HUDEP-2 (cell line): ENCODE measurements at regions not wholly inside any gene's neighbourhood (a gene's known extent, or its start where the extent isn't known, plus 50 kb on each side); places are given as distances from the start of the nearest gene placed in this dataset.
A peak's percentile ranks its signal among the peaks of the same experiment; 100 is the strongest.

Experiments used
- DNase-seq, 76 experiments: peaks; one replicate each; lab custom pipeline; 2025; ENCODE audit not compliant: unreplicated experiment in 76 of 76; lab: John Stamatoyannopoulos, UW

DNA sequence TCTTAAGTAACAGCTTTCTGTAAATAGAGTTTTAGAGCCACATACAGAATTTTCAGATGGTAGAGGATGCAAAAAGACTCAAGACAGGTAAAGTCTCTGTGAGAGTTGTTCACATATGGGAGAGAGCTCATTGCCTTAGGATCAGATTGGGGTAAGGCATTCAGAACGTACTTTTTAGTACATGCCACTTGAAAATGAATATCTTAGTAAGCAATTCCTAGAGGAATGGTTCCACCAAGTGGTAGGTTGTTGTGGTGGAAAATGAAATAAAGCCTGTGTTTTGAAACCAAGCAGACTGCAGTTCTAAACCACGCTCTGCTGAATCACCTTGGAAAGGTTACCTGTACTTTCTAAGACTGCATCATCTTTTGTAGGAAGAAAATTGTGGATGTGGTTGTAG lies 547.0 kb upstream of the LCORL start:
- DNase-seq, result peak in 1 of 76 experiments; percentile 3

DNA sequence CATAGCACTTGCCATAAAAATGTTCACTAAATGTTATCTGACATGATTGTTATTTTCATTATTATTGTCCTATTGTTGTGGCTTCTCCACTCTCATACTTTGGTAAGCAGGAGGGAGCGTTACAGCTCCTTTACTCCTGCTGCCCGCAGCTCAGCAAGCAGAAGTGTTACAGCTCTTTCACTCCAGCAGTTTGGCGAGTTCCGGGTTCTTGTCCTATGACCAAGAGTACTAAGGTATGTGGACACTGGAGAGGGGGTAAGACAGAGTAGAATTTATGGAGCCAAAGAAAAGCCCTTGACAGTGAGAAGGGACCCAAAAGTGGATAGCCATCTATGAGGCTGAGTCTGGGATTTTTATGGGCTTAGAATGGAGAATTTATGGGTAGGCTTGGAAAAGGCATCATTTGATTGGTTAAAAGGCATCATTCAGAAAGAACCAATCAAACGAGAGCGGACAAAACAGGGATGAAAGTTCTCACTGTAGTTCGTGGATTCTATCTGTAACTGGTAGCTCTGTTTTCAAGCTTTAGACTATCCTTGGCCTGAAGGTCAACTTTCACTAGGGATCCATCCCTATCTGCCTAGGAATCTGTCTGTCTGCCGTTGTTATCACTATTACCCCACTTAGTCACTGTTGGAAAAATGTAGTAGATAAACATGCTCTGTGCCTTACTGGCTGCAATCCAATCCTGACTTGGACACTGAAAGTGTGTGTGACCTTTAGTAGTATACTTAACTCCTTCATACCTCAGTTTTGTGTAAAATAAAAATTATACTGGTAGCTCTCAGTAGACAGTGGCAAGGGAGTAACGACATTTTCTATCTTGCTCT lies 545.6 kb upstream of the LCORL start:
- peak in 14 of 76 experiments; percentile 3 to 55 (median 26) for DNase-seq

DNA sequence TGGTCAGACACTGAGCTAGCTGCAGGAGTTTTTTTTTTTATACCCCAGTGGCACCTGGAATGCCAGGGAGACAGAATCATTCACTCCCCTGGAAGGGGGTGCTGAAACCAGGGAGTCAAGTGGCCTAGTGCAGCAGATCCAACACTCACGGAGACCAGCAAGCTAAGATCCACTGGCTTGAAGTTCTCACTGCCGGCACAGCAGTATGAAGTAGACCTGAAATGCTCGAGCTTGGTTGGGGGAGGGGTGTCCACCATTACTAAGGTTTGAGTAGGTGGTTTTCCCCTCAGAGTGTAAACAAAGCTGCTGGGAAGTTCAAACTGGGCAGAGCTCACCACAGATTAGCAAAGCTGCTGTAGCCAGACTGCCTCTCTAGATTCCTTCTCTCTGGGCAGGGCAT lies 537.9 kb upstream of the LCORL start:
- no peak for DNase-seq

DNA sequence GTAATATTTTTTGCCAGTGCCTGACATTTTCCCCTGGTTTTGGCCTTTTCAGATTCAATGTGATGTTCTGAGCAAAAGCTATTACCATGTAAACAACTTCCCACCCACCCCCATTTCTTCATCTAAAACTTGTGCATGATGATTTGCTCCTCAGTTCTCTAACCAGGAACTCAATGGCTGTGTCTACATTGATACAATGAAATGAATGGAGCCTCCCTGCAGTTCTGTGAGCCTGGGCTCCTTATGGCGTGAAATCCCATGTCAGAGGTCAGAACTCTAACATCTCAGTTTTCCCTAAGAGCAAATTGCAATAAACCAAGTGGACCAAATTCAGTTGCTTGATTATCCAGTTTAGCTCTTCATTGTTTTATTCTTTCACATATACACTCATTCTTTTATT lies 534.8 kb upstream of the LCORL start:
- DNase-seq, result no peak

DNA sequence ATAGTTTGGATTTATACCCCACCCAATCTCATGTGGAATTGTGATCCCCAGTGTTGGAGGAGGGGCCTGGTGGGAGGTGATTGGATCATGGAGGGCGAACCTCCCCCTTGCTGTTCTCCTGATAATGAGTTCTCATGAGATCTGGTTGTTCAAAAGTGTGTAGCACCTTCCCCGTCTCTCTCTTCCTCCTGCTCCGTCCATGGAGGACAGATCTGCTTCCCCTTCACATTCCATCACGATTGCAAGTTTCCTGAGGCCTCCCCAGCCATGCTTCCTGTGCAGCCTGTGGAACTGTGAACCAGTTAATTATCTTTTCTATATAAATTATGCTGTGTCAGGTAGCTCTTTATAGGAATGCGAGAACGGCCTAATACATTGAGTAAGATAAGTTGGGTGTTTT lies 518.8 kb upstream of the LCORL start:
- DNase-seq, result no peak

DNA sequence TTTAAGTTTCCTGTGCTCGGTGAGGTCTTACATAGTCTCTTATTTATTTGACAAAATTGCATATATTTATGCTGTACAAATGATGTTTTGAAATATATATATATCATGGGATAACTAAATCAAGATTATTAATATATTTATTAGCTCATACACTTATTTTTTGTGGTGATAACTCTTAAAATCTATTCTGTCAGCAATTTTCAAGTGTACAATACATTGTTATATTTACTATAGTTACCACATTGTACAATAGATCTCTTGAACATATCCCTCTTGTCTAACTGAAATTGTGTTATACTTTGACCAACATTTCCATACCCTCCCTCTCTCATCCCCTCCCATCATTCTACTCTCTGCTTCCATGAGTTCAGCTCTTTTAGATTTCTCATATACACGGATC lies 516.6 kb upstream of the LCORL start:
- no peak for DNase-seq

DNA sequence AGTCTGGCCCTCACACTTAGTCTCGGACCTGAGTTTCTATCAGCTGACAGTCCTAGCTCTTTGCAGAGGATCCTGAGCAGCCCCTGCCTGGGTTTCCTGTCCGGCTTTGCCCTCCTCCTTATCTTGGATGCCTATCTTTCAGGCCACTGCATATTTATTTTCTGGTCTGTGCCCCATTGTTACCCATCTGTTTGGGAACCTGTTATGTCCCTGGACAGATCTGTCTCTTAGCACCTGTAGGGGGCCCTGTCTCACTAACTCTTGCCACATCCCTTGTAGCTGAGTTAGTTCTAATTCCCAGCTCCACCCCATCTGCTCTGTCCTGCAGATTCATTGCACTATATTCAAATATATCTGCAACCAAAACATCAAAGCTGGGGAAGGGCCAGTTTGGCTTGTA lies 514.9 kb upstream of the LCORL start:
- DNase-seq, result no peak

DNA sequence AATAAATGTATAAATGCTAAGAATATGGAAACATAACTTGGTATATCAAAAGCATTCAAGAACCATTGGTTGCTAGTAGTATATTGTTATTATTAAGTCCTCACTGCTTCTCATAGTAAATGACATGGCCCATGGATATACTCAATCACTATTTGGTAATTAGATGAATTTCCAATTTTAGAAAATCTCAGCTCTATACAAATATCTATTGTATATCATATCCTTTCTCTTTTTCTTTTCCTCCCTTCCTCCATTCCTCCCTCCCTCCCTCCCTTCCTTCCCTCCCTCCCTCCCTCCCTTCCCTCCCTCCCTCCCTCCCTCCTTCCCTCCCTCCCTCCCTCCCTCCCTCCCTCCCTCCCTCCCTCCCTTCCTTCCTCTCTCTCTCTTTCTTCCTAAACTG lies 514.4 kb upstream of the LCORL start:
- DNase-seq, result no peak

DNA sequence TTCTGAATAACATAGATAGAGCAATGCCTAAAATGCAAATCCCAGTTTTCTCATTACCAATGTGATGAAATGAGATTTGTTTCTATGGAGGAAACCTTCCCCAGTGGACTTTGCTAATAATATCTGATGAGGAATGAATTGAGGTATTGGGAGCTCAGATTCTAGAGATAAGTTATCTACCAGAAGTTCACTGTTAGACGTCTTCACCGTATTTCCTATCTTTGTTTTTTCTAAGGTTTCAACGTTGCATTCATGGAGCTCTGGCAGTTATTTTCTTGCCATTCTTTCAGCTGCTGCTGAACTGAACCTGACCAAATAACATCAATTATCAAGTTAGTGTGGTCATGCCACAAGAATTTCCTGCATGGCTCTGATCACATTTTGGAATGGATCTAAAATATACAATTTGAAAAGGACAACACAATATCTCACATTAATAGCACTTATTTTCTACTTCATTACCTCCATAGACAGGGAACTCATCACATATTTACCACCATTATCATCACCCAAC lies 511.8 kb upstream of the LCORL start:
- no peak for DNase-seq

DNA sequence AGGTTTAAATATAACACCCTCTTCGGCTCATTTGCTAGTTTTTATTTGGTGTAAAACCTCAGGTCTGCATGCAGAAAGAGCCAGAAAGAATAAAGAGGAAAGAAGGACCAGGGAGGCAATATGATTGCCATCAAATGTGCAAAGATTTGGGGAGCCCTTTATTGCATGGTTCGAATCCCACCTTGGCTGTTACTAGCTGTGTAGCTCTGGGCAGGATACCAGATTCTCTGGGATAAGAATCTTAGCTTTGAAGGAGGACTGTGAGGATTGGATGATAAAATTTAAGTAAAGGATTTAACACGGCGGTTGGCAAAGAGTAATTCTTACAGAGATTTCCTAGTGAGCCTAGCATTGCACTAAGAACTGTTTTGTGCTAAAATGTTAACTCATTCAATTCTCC lies 510.2 kb upstream of the LCORL start:
- no peak for DNase-seq

DNA sequence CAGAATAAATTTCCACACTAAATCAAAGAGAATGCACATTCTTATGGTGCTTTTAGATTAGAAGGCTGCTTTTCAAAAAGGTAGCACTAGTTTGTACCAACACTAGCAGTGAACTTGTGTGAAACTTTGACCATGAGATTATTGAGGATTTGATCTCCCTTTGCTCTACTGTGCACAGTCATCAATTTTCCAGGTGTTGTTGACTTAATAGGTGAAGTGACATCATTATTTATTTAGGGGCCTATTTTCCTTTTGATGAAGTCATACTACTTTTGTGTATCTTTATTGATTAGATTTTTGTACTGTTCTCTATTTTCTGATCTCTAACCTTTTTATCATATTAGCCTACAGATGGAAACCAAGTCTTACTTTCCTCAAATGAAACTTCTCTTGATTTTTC lies 507.9 kb upstream of the LCORL start:
- no peak for DNase-seq

DNA sequence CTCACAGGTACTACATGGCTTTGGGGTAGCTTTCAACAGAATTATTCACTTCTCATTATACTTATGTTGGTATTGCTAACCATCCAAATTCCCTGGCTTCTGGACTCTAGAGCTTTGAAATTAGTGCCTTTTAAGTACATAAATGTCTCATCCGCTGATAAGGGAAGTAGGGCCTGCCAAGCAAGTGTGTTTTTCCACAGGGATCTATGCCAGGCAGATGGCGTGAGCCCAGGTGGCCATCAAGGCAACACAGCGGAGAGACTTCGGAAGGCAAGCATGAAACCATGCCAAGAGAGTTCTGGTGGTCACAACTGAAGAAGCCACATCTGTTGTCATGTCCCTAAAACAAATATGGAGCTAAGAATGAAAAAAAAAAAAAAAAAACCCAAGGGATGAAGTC lies 503.1 kb upstream of the LCORL start:
- DNase-seq, result no peak

DNA sequence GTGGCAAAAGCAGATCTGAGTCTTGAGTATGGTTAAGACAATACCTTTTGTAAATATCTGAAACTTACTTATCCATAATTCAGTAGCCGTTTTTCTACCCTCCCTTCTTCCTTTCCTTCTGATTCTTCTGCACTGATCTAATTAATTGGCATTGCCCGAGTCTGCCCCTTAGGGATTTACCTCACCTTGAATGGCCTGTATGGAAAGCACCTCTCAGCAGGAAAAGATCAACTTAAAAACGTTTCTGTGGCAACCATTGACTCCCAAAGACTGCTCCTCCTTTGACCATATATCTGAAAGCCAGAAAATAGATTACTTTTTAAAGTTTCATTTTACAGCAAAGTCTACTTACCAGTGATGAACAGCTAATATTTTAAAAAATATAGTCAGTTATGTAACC lies 496.5 kb upstream of the LCORL start:
- no peak for DNase-seq

DNA sequence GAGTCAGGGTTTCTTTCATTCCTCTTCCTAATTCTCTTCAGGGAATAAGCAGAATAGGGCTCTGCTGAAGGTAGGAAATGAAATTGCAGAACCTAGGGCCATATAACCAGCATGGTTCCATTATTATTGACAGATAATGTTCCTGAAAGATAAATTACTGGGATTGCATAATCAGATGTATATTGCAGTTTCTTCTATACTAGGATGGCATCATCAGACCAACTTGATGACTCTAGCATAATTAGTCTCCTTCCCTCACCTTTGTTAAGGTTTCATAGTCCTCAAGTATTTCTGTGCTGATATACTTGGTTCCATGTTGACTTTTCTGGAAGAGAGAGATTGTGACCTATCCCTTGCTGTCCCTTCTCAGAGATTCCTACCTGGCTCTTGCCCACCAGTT lies 492.3 kb upstream of the LCORL start:
- no peak for DNase-seq

DNA sequence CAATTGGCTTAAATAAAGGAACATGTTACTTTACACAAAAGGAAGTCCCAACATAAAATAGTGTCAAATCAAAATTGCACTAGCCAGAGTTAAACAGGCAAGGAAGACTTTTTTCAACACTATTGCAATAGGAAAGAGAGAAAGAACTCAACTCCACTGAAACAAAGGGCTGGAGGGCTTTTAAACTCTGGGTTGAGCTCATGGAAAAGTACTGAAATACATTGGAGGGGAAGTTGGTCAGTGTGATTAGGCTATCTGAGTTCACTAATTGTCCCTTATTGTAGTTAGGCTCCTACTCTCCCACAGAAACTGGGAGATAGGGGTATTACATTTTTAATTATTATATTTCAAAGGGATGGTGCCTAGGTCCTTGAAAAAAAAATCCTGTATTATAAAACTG lies 491.2 kb upstream of the LCORL start:
- DNase-seq, result no peak

DNA sequence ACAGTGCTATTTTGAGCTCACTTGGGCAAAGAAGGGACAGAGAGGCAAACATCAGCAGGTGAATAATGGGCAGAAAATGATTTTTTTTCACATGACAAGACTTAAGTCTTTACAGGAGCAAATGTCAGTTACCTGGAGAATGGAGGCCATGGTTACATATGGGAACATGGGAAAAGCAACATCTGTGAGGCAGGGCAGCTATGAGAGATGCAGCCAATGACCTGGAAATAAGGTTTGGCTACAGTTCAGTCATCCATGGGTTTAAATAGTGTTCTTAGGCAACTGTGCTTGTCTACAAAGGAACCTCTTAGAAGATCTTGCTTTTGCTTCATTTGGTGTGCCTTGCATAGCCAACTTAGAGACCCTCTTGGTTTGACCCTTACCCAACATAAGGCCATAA lies 490.2 kb upstream of the LCORL start:
- no peak for DNase-seq

DNA sequence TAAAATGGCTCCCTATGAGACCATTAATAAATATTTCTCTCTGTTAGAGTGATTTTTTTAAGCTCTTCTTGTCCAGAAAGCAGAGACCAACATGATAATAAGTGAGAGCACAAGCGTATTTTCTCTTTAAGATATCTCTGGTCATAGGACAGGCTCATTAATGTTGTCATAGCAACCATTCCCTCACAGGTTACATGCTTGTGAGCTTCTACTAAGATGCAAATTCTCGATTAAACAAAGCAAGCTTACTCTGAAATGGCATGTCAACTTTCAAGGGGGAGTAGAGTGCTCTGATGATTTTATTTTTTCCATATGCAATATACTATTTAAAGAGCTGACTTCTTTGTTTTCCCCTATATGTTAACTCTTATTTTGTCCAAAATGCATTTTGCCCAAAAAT lies 487.2 kb upstream of the LCORL start:
- no peak for DNase-seq

DNA sequence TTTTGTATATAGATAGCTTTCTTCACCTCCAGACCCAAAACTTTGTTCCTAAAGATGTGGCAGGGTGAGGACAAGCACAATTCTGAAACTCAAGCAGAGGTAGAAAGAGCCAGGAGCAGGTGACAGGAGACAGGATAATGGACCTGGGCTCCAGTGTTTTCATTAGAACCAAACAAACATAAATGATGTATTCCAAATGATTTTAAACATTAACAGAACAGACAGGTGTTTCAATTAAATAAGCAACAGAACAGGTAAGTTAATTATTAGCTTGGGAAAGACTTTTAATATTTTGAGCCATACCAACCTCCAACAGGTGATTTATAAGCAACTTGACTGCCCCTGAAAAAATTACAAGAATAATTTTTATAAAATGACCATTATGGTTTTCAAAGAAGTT lies 459.4 kb upstream of the LCORL start:
- DNase-seq, result no peak

DNA sequence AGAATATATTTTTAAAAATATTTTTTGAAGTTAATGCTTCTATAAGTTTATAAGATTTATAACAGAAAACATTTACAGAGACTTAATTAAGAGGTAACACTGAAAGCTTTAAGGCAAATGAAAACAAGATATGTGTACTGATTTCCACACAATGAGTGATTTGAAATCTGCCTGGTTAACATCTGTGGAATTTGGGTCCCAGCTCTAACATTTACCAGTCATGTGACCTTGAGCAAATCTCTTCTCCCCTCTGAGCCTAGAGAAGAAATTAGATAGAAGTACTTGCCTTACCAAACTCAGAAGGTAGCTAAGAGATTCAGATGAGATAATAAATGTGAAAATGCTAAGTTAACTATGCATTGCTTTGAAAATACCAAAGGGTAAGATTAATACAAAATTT lies 458.8 kb upstream of the LCORL start:
- no peak for DNase-seq

DNA sequence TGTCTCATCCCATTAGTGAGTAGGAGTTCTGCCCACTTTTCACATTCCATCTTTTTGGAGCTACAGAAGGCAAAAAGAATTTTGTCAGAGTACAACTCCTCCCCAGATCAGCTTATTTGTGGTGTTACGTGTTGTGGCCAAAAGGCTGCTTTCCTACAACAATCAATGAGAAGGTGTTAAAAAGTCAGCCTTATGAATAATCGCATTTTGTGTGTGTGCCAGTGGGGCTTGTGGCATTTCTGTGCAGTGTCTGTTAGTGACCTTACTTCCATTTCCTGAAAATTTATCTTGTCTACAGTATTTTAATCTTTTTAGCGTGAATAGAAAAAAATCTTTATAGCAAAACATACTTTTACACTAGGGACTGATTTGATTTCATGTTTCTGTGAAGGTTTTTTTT lies 458.3 kb upstream of the LCORL start:
- no peak for DNase-seq

DNA sequence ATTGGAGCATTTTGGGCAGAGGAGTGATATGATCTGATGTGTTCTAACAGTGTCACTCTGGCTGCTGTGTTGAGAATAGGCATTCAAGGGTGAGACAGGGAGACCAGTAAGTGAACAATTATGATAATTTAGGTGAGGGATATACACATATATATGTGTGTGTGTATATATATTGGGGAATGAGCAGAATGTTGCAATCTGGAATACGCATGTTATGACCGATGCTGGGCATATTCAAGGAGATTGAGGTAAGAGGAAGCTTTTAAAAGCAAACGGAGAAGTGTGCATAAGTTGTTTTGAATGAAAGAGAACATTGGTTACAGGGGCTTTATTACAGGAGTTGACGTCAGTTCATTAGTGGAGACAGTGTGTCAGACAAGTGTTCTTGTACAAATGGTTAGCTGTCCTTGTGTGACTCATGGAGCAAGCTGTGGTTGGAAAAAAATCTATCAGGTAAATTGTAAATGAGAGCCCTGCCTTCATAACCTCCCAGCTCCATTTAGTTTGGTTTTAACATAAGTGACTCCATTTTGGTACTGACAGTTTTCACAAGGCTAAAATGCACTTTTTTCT lies 442.5 kb upstream of the LCORL start:
- DNase-seq, result no peak

DNA sequence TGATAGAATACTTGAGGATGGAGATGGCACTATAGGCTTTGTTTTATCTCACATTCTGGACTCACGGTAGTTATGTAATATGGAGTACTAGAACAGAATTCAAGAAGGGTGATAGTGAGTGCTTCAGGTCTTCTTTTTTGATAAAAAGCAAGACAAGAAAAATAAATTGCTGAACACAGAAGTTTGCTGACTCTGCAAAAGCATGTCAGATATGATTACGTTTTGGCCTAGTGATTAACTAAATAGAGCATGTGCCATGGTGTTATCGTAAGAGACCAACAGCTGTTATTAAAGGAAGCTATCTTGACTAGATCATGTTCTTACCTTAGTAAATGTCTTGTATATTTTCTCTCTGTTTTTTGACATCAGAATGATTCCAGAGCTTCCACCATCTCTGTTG lies 436.9 kb upstream of the LCORL start:
- no peak for DNase-seq
